ENCODE measurements at regions not wholly inside any gene's neighbourhood (a gene's known extent, or its start where the extent isn't known, plus 50 kb on each side); places are given as distances from the start of the nearest gene placed in this dataset.

GRCh38 chr14:48672506-48672905 is 913.7 kb downstream of the RPS29 start:
- no peak for TF ChIP-seq EZH2phosphoT487 (IDR thresholded peaks at IDR 0.05; ENCODE audit: borderline replicate concordance, low read length)
- no peak for TF ChIP-seq CTCF (conservative IDR thresholded peaks at IDR 0.05; ENCODE audit: low read depth, low read length)
- no peak for TF ChIP-seq EZH2 (IDR thresholded peaks at IDR 0.05; ENCODE audit: low read length, unreplicated experiment)
- ChIA-PET POLR2A (ENCODE audit: unreplicated experiment) (no interaction called here), CTCF (no interaction called here)
- Histone ChIP-seq H2AFZ (ENCODE audit: low read length) (no peak overlapping the region), H3K27me3 (ENCODE audit: low read length) (no peaks in the 10 kb centered on the region), H3K4me1 (ENCODE audit: insufficient read depth, low read length) (no peaks in the 10 kb centered on the region), H3K79me2 (ENCODE audit: low read length) (no peaks in the 10 kb centered on the region), H3K9me3 (ENCODE audit: low read length) (no peaks in the 10 kb centered on the region), H3K27ac (ENCODE audit: low read length) (no peak overlapping the region), H3K9me2 (replicated peaks; ENCODE audit: low read length) (no peaks in the 10 kb centered on the region), H3K4me2 (ENCODE audit: low read length) (no peak overlapping the region), H3K36me3 (ENCODE audit: low read depth, low read length) (no peaks in the 10 kb centered on the region), H3K4me3 (ENCODE audit: low read length) (no peak overlapping the region), H4K20me1 (ENCODE audit: low read length) (no peaks in the 10 kb centered on the region), H3F3A (ENCODE audit: low read length, unreplicated experiment) (no peaks in the 10 kb centered on the region), H3K9ac (ENCODE audit: low read length) (no peak overlapping the region)
- no TSS peak for BruUV-seq (replicated peaks)
- intact Hi-C loops (cut with micrococcal nuclease) = no loop called here
- ATAC-seq = no peak
- DNase-seq = no peak

GRCh38 chr14:48670939-48671338 is 915.2 kb downstream of the RPS29 start:
- ATAC-seq = no peak

More at GRCh38 chr14:48670939-48671338, 915.2 kb downstream of the RPS29 start:
- no peaks in the 10 kb centered on the region for H3K4me1 ChIP-seq (ENCODE audit: insufficient read depth, low read length)
- ChIA-PET POLR2A (ENCODE audit: unreplicated experiment) (no interaction called here), CTCF (no interaction called here)
- no peak overlapping the region for H3K27ac ChIP-seq (ENCODE audit: low read length)
- no peak overlapping the region for H3K4me2 ChIP-seq (ENCODE audit: low read length)
- DNase-seq = no peak
- no peaks in the 10 kb centered on the region for H3K27me3 ChIP-seq (ENCODE audit: low read length)
- no peak overlapping the region for H3K9ac ChIP-seq (ENCODE audit: low read length)
- H2AFZ ChIP-seq (ENCODE audit: low read length) = no peak overlapping the region
- H3F3A ChIP-seq (ENCODE audit: low read length, unreplicated experiment) = no peaks in the 10 kb centered on the region
- no peak overlapping the region for H3K4me3 ChIP-seq (ENCODE audit: low read length)
- BruUV-seq (replicated peaks) = no TSS peak
- H3K9me3 ChIP-seq (ENCODE audit: low read length) = no peaks in the 10 kb centered on the region
- no peaks in the 10 kb centered on the region for H4K20me1 ChIP-seq (ENCODE audit: low read length)
- intact Hi-C loops (cut with micrococcal nuclease) = no loop called here
- H3K79me2 ChIP-seq (ENCODE audit: low read length) = no peaks in the 10 kb centered on the region
- no peak for TF ChIP-seq CTCF (conservative IDR thresholded peaks at IDR 0.05; ENCODE audit: low read depth, low read length)
- TF ChIP-seq EZH2 (IDR thresholded peaks at IDR 0.05; ENCODE audit: low read length, unreplicated experiment) = no peak
- no peak for TF ChIP-seq EZH2phosphoT487 (IDR thresholded peaks at IDR 0.05; ENCODE audit: borderline replicate concordance, low read length)
- no peaks in the 10 kb centered on the region for H3K9me2 ChIP-seq (replicated peaks; ENCODE audit: low read length)
- H3K36me3 ChIP-seq (ENCODE audit: low read depth, low read length) = no peaks in the 10 kb centered on the region
